ENCODE measurements at regions not wholly inside any gene's neighbourhood (a gene's known extent, or its start where the extent isn't known, plus 50 kb on each side); places are given as distances from the start of the nearest gene placed in this dataset.

DNA sequence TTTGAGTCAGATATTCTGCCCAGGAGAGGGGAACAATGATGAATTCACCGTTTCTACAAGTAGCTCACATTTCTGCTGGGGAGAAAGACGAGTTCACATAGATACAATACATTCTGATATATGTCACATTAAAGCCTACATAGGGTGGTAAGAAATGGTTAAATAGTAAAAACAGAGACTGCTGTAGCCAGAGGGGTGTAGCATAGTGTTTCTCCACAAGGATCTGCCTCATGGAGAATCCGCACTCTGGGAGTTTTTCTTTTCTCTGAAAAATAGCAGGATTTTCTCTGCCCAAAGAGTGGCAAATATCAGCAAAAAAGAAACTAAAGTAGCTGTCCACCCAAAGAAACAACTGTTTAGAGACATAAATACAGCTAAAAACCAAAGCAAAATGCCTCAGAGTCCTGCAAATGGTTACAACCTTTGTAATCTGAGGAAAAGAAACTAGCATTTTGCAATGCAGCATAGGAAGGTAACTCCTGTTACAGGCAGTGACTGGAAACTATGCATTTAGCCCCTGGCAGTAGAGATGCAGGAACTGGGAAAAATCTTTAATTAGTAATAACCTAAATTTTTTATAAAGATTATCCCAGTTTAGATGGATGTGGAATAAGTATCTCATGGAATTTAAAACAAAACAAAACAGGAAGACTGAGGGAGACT is 1126.7 kb upstream of the ADGRL2 start:
- DNase-seq: peak; percentile 3

DNA sequence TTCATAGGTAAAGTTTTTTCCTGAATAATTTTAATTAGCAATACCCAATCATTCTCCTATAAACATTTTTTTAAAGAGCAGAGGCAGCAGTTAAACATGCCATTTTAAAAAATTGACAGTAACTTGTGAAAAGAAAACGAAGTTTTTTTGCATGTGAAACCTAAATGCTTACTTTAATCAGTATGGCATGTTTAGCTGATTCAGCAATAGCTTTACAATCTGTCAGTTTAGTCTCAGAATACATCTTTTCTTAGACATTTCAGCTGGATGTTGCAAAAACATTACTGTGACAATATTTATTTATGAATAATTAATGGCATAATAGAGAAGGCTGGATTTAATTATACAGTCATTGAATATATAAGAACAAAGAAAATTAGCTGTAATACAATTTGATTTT is 1132.4 kb upstream of the ADGRL2 start:
- DNase-seq: no peak

- DNase-seq: no peak
These were observed 1134.7 kb upstream of the ADGRL2 start for GRCh38 chr1:80666073-80666472.

GRCh38 chr1:80659161-80659560 is 1141.6 kb upstream of the ADGRL2 start:
- no peak for DNase-seq

DNA sequence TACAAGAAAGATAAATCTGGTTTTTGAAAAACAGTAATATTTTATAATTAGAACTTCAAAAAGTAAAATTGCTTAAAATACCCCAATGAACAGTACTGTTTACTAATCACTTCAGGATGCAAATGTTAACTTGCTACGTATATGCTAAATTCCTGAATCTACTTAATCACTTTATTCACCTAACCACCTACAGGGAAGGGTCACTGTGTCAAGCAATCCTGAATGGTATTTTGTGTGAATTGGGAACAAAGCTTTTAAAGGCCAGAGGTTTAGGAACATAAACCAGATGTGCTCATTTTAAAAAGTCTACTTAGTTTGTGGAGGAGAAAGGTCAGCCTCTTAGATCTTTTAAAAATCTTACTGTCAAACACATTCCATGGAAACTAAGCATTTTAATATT is 1143.0 kb upstream of the ADGRL2 start:
- DNase-seq: no peak

DNA sequence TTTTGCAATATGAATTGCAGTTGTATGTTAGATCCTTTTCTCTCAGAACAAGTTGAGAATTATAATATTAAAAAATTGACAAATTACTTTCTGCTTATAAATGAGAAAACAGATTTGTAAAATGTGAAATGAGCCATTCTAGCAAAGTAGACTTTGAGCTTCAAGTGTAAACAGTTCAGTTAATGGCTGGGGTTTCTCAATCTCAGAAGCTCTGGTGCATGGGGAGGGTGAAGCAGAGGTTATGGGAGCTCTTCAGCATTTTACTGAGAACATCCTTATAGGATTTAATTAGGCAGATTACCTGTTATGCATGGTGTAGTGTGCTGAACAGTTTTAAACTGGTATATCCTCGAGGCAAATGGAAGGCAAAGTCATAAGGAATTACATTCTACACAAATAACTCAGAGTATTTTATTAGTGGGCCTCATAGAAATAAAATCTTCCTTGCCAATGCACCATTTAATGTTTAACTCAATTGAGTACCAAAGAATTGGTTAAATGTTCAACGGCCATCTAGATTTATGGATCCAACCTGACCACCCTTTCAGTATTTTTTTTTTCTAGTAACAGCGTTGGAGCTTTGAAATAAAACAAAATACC is 1143.6 kb upstream of the ADGRL2 start:
- DNase-seq: peak; percentile 48

DNA sequence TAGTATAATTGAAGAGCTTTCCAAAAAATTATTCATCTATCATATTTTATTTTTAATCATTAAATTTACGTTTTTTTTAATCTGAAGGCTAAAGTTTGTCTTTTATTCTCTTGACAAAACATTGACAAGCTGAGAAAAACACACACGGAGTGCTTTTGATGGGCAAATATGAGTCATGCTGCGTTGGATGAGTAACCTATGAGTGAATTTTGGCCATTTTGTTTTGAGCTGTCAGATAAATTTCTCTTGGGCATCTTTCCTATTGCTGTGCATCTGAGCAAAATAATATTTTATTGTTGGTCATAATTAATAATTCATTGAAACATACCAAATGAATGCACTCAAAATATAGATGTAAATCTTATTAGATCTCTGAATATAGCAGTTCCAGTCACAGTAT is 1144.1 kb upstream of the ADGRL2 start:
- DNase-seq: peak; percentile 48

DNA sequence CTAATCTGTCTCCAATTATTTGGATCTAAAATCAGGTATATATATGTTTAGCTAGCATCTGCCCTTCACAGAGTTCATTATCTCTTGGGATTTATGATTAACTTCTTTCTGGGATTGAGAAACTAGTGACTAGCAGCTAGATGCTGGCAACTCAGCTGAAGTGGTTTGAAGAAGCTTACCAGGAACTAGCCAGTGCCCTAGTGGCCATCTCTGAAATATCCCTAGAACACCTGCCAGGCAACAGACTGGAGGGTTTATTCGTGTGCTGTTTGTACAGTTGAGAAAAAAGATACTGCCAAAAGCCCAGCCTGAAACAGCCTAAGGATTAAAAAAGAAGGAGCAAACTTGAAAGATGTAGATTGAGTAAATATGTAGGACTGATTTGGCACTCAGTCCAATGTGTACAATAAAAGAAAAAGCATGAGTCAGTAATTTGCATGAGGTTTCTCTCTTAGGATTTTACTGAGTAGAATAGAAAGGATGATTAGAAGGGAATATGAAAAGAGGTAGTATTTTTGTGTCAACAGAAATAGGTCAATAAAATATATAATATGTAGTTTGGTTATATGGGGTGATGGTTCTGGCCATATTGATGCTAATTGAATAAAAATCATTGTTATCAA is 1144.6 kb upstream of the ADGRL2 start:
- DNase-seq: peak; percentile 38

- DNase-seq: no peak
These were observed 1154.7 kb upstream of the ADGRL2 start for GRCh38 chr1:80646053-80646452.

GRCh38 chr1:80645621-80646020 is 1155.1 kb upstream of the ADGRL2 start:
- no peak for DNase-seq

DNA sequence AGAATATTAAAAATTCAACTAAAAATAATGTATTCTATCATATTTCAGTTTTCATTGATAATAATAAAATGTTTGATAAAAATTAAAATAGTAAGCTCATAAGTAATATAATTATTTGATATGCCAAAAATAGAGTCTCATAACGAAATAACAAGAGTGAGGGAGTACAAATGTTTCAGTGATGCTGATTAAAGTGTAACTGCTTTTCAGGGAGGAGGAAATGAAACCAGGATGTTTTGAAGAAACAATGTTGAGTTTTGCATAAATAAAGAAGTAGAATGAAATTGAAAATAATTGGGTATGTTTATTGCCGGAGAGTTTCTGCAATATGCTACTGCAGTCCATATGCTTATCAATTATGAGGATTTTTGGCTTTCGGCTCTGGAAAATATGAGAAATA is 1159.8 kb upstream of the ADGRL2 start:
- DNase-seq: no peak

DNA sequence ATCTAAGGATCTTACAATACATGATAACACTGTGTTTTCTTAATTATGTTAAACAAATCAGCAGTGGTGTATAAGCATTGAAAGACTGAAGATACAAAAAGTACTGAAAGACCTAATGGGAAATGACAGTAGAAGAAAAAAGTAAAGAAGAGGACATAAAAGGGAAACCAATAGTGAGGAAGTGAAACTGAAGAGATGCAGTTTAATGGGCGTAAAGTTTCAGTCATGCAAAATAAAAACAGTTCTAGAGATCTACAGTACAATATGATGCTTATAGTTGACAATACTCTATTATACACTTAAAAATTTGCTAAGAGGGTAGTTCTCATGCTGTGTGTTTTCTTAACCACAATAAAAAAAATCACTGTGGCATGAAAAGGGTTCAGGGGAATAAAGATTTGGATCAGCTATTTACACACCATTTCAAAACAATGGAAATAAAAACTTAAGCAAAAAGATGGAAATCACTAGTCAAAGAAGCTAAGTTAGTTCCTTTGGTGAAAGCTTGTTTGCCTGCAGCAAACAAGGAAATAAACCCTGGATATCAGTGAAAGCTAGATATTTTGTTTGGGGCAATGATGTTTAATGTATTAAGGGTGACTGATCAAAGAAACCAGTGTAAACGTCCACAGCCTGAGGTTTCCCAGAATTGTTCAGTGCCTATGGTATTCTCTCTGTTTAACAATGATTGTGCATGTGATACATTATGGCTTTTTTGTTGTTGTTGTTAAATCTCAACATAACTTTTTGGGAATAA is 1160.8 kb upstream of the ADGRL2 start:
- DNase-seq: no peak

- DNase-seq: no peak
These were observed 1166.6 kb upstream of the ADGRL2 start for GRCh38 chr1:80633947-80634706.

- DNase-seq: no peak
These were observed 1168.5 kb upstream of the ADGRL2 start for GRCh38 chr1:80632284-80632683.

DNA sequence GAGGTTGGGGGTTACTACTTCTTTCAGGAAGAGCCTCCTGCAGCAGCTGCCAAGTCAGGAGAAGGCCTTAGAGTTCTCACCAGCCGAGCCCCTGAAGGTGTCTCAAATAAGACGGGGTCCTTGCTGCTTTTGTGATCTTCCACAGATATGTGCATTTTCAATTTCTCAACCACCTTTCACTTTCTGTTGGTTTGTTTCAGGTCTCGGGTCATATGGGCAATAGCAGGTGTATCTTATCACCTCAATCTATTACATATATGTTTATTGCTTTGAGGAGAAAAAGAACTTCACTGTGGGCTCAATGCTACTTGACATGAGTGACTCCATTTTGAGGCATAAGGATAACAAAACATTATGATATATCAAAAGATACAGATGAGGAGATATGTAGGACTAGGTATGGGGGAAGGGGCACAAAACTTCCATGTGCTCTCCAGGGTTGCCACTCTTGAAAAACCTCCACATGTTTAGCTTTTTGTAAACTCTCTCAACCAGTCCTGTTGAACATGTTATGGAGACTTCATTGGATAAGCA is 1171.4 kb upstream of the ADGRL2 start:
- no peak for DNase-seq

- no peak for DNase-seq
These were observed 1176.1 kb upstream of the ADGRL2 start for GRCh38 chr1:80624682-80625081.

DNA sequence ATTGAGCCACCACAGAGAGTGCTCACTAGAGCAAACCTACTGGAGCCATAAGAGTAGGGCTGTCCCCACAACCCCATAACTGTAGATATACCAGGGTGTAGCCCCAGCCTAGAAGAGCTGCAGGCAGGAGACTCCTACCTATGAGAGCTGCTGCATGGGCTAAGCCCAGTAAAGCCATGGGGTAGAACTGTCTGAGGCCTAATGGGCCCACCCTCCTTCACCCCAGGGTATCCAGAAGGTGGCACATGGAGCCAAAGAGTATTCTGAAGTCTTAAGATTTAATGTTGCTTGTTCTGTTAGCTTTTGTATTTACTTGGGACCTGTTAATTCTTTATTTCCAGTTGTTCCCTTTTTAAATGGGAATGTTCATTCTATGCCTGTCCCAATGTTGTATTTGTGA is 1193.7 kb upstream of the ADGRL2 start:
- DNase-seq: no peak

DNA sequence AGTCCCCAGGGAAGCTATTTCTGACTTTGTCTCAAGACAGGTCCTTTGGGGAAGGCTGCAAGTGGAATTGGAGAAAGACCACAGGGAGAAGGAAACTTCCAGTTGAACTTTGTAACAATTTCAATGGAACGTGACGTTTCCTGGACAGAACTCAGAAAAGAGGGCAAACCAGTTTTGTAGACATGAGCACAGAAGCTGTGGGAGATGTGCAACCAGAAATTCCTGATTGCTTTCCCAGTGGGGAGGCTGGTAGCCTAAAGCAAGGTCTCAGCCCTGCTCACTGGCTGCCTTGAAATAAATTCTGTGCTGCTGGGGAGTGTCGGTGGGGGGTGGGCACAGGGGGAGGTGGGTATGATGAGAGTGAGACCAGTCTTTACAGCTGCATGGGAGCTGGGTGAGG is 1206.7 kb upstream of the ADGRL2 start:
- no peak for DNase-seq

DNA sequence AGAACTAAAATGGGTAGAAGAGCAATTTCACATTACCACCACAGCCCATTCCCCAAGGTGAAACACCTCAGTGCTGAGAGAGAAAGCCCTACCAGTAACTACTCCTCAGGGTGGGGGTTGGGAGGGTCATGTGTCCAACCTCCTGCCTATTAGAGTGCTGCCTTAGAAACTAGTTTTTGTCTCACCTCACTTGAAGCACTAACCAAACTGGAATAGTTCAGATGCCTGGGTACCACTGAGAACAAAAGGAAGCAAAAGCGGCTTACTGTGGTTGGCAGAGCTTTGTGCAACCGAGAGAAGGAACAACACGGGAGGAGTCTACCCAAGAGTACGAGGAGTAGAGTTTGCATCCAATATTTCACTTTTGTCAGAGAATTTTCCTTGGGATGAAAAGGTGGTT is 1207.5 kb upstream of the ADGRL2 start:
- no peak for DNase-seq

DNA sequence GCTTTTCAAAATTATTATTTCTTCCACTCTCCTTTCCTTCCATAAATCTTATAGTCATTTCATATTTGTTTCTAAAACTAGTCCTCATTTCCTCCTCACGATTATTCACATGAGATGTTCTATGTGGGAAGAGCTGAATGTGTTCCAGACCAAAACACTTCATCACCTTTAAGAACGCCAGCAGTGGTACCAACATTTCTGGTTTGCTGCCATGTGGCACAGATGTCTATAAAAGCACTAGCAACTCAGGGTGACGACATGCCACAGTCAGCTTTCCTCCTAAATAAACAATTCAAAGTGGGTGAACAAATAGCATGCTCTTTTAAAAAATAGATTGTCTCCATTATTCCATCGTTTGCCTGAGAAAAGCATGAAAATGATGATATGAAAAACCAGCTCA is 1217.8 kb upstream of the ADGRL2 start:
- DNase-seq: no peak

DNA sequence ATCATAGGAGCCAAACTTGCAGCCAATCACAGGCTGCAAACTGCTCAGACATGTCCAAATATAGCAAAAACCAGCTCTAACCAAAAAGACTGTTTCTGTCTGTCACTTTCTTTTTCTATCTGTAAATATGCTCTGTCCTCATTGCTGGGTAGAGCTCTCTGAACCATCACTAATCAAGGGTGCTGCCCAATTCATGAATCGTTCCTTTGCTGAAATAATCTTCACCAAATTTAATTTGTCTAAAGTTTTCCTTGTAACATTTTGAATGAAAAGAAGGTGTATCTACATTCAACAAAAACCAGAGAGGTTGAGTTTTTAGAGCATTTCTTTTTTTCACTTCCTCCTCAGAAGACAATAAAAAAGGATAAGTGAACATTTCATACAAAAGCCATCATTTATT is 1221.7 kb upstream of the ADGRL2 start:
- DNase-seq: no peak

DNA sequence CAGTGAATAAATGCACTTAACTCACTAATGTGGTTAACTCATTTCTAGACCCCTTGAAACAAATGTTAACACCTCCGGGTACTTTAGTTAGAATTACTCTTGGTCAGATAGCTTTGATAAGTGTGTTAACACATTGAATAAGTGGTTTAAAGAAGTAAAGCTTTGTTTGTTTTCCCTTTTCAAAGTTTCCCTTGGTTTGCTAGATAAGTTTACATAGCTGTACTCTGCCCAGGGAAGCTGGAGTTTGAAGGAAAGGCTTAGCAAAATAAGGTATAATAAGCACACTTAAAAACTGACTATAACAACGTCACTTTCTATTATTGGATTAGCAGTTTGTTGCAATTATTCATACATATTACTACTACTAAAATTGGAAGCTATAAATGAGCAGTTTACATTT is 1233.9 kb upstream of the ADGRL2 start:
- DNase-seq: no peak

GRCh38 chr1:80566123-80566522 is 1234.6 kb upstream of the ADGRL2 start:
- DNase-seq: no peak

Data from retina (tissue), 1 donor.